GM12891 (cell line): ENCODE measurements at regions not wholly inside any gene's neighbourhood (a gene's known extent, or its start where the extent isn't known, plus 50 kb on each side); places are given as distances from the start of the nearest gene placed in this dataset.

Experiments
- POLR2A ChIP-seq: IDR thresholded peaks from 2 replicates; pipeline ENCODE4 v1.6.1; 2011; ENCODE audit warnings: low read depth, low read length, control low read depth
- POLR2AphosphoS5 ChIP-seq: IDR thresholded peaks from 2 replicates; pipeline ENCODE4 v1.6.1; 2011; ENCODE audit warnings: low read depth, low read length, control low read depth
- TAF1 ChIP-seq: IDR thresholded peaks from 2 replicates; pipeline ENCODE4 v1.6.1; 2011; ENCODE audit warnings: low read depth, low read length, control low read depth

- TF ChIP-seq POLR2A (no peak), POLR2AphosphoS5 (no peak), TAF1 (no peak)
These were observed 136.1 kb upstream of the ELAVL2 start for GRCh38 chr9:23962101-23962500.
